Activated CD8-positive, alpha-beta memory T cell treated with anti-CD3 and anti-CD28 coated beads, Interleukin-2, amount 10 ng/mL, durations not matched to agents 7 days and 5 days (primary cell): ENCODE measurements at regions not wholly inside any gene's neighbourhood (a gene's known extent, or its start where the extent isn't known, plus 50 kb on each side); places are given as distances from the start of the nearest gene placed in this dataset.
"Not testable (repeated sequence)": the region's sequence is repeated elsewhere in the genome, so short reads cannot be mapped to it uniquely, and the experiment has no call there.

ENCODE experiments used
- ATAC-seq: fragments of 150-1000 bp; cut with Tn5 transposase; one replicate; pipeline ENCODE4 v1.10.0; 2021; ENCODE audit warnings: moderate library complexity
- CTCF ChIA-PET: fragments of 350-600 bp; sonication (Branson Sonifier 250); formaldehyde crosslinking; loops from one replicate; lab custom pipeline; 2021; ENCODE audit warnings: antibody characterized with exemption; lab: Charles Lee
- DNase-seq: peaks from one replicate; pipeline ENCODE4 v3.0.0-alpha.2; 2020
- H3K27ac Mint-ChIP-seq: one replicate; pipeline ENCODE4 v1.8.0; 2021; ENCODE audit warnings: mild to moderate bottlenecking, mixed read lengths
- H3K27me3 Mint-ChIP-seq: one replicate; pipeline ENCODE4 v1.8.0; 2021; ENCODE audit warnings: mixed read lengths
- H3K36me3 Mint-ChIP-seq: one replicate; pipeline ENCODE4 v1.8.0; 2021; ENCODE audit warnings: mild to moderate bottlenecking, mixed read lengths
- H3K4me1 Mint-ChIP-seq: one replicate; pipeline ENCODE4 v1.8.0; 2021; ENCODE audit warnings: mixed read lengths
- H3K4me3 Mint-ChIP-seq: one replicate; pipeline ENCODE4 v1.8.0; 2021; ENCODE audit warnings: mild to moderate bottlenecking, moderate library complexity, mixed read lengths
- H3K9me3 Mint-ChIP-seq: one replicate; pipeline ENCODE4 v1.8.0; 2022; ENCODE audit warnings: low read depth, mixed read lengths

DNA sequence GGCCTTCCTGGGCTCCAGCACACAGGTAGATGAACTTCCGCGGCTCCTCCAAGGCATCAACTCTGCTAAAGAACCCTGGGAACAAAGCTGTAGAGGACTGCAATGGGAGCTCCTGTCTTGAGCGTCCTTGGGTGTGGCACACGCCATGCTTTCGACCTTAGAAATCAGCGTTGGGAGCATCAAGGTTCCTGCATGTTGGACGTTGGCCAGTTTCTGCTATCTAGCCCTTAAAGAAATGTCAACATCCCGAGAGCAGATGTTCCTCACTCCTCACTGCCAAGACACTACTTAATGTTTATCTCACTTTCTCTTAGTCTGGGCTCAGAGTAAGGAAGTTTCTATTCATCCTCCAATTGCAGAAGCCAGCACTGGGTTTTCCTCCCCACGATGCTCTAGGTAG lies 70.6 kb upstream of the MEDAG start:
- Mint-ChIP-seq H3K4me1 (peaks cover 14% of the 10 kb centered on the region), H3K27me3 (peaks cover 6% of the 10 kb centered on the region), H3K36me3 (no peaks in the 10 kb centered on the region), H3K4me3 (no peak overlapping the region), H3K27ac (no peak overlapping the region), H3K9me3 (no peaks in the 10 kb centered on the region)
- CTCF ChIA-PET = no interaction called here
- ATAC-seq = no peak
- DNase-seq = no peak

DNA sequence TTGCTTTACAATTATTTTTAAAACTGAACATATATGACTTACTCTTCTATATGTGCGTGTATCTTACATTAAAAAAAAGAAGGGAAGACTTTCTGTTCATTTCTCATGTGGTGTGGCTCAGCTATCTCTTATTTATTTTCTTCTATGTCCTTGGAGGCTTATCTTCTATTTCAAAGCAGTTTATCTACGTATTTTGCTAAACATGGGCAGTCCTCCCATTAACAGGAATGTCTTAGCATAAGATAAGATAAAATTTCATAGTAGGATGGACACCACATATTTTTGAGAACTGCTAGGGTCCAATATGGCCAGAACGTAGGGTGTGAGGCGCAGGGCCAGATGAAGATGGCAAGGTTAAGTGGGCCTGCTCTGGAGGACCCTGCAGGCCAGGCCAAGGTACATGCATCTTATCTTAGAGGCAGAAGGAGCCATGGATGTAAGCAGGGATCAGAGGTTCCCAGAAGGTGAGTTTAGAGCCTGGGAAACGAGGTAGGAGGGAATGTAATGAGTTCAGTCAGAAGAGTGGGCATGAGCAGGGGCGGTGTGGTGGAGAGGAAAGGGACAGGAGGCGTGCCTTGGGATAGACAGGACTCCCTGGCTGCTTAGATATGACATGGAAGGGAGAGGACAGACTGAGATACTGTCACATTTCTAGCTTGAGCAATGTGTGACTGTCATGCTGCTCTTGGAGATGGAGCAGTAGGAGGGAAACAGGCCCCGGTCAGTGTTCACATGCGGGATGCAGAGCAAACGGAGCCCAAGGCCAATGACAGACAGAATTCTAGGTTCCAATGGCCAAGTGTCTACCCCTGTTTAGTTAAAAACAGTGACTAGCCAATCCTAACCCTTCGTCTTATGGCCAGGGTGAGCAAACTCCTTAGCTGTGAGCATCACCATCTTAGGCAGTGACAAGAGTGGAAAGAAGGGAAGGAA lies 68.6 kb upstream of the MEDAG start:
- Mint-ChIP-seq H3K36me3 (no peaks in the 10 kb centered on the region), H3K27ac (no peak overlapping the region), H3K9me3 (no peaks in the 10 kb centered on the region), H3K4me3 (no peak overlapping the region), H3K27me3 (peaks cover 6% of the 10 kb centered on the region), H3K4me1 (peaks cover 7% of the 10 kb centered on the region)
- ATAC-seq (no peak), DNase-seq (no peak)
- CTCF ChIA-PET = no interaction called here

DNA sequence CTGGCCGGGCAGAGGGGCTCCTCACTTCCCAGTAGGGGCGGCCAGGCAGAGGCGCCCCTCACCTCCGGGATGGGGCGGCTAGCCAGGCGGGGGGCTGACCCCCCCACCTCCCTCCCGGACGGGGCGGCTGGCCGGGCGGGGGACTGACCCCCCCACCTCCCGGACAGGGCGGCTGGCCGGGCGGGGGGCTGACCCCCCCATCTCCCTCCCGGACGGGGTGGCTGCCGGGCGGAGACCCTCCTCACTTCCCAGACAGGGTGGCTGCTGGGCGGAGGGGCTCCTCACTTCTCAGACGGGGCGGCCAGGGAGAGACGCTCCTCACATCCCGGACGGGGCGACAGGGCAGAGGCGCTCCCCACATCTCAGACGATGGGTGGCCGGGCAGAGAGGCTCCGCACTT lies 66.4 kb upstream of the MEDAG start:
- H3K36me3 Mint-ChIP-seq, H3K27me3 Mint-ChIP-seq, CTCF ChIA-PET, H3K27ac Mint-ChIP-seq, H3K9me3 Mint-ChIP-seq, H3K4me3 Mint-ChIP-seq, H3K4me1 Mint-ChIP-seq, ATAC-seq, DNase-seq: not testable (repeated sequence)

DNA sequence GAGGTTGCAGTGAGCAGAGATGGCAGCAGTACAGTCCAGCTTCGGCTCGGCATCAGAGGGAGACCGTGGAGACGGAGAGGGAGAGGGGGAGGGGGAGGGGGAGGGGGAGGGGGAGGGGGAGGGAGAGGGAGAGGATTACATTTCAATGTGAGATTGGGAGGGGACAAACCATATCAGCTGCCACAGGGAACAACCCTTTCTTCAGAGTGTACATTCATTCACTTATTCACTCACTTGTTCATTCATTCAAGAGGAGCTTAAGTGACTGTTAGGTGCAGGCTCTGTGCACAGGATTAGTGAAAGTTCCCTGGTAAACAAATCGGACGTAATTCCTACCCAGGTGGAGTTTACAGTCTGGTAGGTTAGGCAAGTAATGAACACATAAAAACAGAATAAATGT lies 65.6 kb upstream of the MEDAG start:
- peaks cover 6% of the 10 kb centered on the region for H3K27me3 Mint-ChIP-seq
- no peaks in the 10 kb centered on the region for H3K4me1 Mint-ChIP-seq
- no peak overlapping the region for H3K27ac Mint-ChIP-seq
- H3K9me3 Mint-ChIP-seq = no peaks in the 10 kb centered on the region
- no peak for ATAC-seq
- DNase-seq = no peak
- H3K36me3 Mint-ChIP-seq = no peaks in the 10 kb centered on the region
- CTCF ChIA-PET = interaction anchor here (0.6 kb wide), 1 partner anchor 270 kb away, joined by 3 read pairs; no protein-coding TSS in a partner anchor
- H3K4me3 Mint-ChIP-seq = no peak overlapping the region

DNA sequence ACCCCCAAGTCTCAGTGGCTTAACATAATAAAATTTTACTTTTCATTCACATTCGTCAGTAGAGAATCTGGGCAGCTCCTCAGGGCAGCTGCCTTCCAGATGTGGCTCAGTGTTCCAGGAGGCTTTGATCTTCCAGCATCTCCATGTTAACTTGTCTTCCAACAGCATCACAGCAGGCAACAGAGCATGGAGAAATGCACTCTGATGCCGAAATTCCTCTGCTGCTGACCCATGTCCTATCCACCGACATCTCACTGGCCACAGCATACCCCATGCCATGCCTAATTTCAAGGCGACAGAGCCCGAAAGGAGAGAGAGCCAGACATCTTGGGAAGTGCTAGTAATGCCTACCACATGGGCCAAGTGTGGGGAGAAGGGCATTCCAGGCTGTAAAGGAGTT lies 64.9 kb upstream of the MEDAG start:
- ATAC-seq (no peak), DNase-seq (no peak)
- H3K36me3 Mint-ChIP-seq = no peaks in the 10 kb centered on the region
- no peaks in the 10 kb centered on the region for H3K9me3 Mint-ChIP-seq
- CTCF ChIA-PET = interaction anchor here (0.6 kb wide), 1 partner anchor 270 kb away, joined by 3 read pairs; no protein-coding TSS in a partner anchor
- no peak overlapping the region for H3K27ac Mint-ChIP-seq
- H3K27me3 Mint-ChIP-seq = peaks cover 6% of the 10 kb centered on the region
- H3K4me3 Mint-ChIP-seq = no peak overlapping the region
- H3K4me1 Mint-ChIP-seq = peaks cover under 1% of the 10 kb centered on the region

DNA sequence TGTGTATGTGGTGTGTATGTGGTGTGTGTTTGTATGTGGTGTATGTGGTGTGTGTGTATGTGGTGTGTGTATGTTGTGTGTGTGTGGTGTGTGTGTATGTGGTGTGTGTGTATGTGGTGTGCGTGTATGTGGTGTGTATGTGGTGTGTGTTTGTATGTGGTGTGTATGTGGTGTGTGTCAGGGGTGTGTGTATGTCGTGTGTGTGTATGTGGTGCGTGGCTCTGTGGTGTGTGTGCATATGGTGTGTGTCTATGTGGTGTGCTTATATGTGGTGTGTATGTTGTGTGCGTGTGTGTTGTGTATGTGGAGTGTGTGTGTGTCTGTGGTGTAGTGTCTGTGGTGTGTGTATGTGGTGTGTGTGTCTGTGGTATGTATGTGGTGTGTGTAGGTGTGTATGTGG lies 62.5 kb upstream of the MEDAG start:
- no peaks in the 10 kb centered on the region for H3K36me3 Mint-ChIP-seq
- H3K4me3 Mint-ChIP-seq = no peak overlapping the region
- H3K4me1 Mint-ChIP-seq = peaks cover 14% of the 10 kb centered on the region

DNA sequence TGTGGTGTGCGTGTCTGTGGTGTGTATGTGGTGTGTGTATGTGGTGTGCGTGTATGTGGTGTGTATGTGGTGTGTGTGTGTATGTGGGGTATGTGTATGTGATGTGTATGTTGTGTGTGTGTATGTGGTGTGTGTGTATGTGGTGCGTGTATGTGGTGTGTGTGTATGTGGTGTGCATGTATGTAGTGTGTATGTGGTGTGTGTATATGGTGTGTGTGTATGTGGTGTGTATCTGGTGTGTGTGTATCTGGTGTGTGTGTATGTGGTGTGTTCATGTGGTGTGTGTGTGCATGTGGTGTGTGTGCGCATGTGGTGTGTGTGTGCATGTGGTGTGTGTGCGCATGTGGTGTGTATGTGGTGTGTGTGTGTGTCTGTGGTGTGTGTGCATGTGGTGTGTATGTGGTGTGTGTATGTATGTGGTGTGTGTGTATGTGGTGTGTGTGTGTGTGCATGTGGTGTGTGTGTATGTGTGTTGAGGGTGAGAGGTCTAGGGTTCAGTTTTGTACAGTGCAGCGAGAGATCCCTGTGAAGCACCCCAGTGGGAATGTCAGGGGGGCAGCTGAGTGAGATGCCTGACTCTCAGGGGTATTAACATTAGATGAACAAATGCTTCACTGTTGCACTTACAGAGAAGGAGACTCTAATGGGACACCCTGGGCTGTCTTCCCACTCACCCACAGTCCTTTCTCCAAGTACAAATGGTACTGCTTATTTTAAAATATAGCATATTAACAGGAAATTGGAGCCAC lies 61.3 kb upstream of the MEDAG start:
- CTCF ChIA-PET = no interaction called here
- Mint-ChIP-seq H3K27ac (no peak overlapping the region), H3K4me1 (peaks cover 14% of the 10 kb centered on the region), H3K9me3 (no peaks in the 10 kb centered on the region), H3K27me3 (peaks cover 3% of the 10 kb centered on the region), H3K36me3 (no peaks in the 10 kb centered on the region), H3K4me3 (no peak overlapping the region)
- DNase-seq = no peak
- peak; percentile 38 for ATAC-seq

More for the DNA sequence above, 62.5 kb upstream of the MEDAG start:
- DNase-seq (no peak), ATAC-seq (no peak)
- Mint-ChIP-seq H3K9me3 (no peaks in the 10 kb centered on the region), H3K27ac (no peak overlapping the region), H3K27me3 (no peaks in the 10 kb centered on the region)
- CTCF ChIA-PET = no interaction called here

DNA sequence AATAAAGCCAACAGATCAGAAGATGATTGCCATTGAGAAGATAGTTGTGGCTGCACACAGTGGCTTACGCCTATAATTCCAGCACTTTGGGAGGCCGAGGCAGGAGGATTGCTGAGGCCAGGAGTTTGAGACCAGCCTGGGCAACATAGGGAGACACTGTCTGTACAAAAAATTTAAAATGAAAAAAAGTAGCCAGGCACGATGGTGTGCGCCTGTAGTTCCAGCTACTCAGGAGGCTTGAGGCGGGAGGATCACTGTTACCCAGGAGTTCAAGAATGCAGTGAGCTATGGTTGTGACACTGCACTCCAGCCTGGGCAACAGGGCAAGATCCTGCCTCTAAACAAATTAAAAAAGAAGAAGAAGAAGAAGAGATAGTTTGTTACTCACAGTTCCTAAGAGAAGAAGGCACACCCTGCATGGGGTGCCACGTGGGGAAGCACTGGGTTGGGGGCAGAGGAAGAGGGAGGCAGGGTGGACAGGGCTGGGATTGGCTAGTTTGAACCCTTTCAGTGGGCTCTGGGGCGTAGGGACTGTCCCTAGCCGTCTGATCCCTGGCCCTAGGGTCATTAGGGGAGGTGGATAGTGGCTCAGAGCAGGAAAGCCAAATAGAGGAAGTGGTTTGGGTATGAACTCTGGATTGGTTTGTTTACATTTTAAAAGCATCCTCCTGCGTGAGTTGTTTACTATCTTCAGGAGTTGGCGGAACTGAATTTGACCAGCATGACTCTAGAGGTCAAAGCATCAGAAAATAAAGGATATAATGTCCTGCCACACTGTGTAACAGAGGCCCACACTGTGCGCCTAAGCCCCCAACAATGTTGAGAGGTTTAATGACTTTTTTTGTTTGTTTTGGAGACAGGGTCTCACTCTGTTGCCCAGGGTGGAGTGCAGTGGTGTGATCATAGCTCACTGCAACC lies 60.5 kb upstream of the MEDAG start:
- Mint-ChIP-seq H3K27me3 (peaks cover 7% of the 10 kb centered on the region), H3K9me3 (no peaks in the 10 kb centered on the region), H3K4me3 (no peak overlapping the region), H3K4me1 (peaks cover 14% of the 10 kb centered on the region), H3K27ac (no peak overlapping the region), H3K36me3 (peaks cover 3% of the 10 kb centered on the region)
- CTCF ChIA-PET = no interaction called here
- ATAC-seq (peak; percentile 35), DNase-seq (no peak)

DNA sequence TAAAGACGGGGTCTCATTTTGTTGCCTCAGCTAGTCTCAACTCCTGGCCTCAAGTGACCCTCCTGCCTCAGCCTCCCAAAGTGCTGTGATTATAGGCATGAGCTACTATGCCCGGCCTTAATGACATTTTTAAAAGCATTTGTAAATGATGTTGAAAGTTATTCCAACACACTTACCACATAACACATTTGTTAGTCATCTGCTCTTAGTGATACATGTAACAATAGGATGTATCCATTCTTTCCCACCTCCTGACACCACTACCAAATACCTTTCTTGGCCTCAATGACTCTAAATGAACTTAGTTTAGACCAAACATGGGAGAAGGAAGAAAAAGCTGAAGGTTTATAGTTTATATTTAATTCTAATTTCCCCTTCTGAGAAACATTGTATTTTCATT lies 59.8 kb upstream of the MEDAG start:
- Mint-ChIP-seq H3K4me3 (no peak overlapping the region), H3K27ac (no peak overlapping the region), H3K36me3 (peaks cover 3% of the 10 kb centered on the region), H3K4me1 (peaks cover 14% of the 10 kb centered on the region), H3K9me3 (no peaks in the 10 kb centered on the region), H3K27me3 (peaks cover 14% of the 10 kb centered on the region)
- ATAC-seq (no peak), DNase-seq (no peak)
- CTCF ChIA-PET = no interaction called here

DNA sequence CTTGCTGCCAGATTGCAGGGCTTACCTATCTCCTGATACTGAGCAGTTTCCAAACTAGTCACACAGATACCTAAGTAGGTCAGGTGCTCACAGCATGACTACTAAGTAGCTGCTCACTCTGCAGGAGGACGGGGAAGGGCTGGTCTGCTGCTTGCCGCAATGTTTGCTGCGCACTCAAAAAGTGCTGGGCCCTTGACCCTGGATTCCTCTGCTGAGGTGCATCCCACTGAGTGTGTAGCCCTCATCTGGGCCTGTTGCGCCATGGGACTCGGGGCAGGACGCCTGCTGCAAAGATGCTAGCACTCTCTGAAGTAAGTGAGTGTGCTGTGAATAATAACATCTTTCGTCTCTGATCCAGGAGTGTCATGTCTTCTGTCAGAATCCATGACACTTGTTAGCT lies 59.2 kb upstream of the MEDAG start:
- peaks cover 3% of the 10 kb centered on the region for H3K36me3 Mint-ChIP-seq
- ATAC-seq = no peak
- H3K4me3 Mint-ChIP-seq = no peak overlapping the region
- H3K27ac Mint-ChIP-seq = no peak overlapping the region
- H3K9me3 Mint-ChIP-seq = no peaks in the 10 kb centered on the region
- H3K27me3 Mint-ChIP-seq = peaks cover 16% of the 10 kb centered on the region
- no peak for DNase-seq
- CTCF ChIA-PET = no interaction called here
- peaks cover 14% of the 10 kb centered on the region for H3K4me1 Mint-ChIP-seq

DNA sequence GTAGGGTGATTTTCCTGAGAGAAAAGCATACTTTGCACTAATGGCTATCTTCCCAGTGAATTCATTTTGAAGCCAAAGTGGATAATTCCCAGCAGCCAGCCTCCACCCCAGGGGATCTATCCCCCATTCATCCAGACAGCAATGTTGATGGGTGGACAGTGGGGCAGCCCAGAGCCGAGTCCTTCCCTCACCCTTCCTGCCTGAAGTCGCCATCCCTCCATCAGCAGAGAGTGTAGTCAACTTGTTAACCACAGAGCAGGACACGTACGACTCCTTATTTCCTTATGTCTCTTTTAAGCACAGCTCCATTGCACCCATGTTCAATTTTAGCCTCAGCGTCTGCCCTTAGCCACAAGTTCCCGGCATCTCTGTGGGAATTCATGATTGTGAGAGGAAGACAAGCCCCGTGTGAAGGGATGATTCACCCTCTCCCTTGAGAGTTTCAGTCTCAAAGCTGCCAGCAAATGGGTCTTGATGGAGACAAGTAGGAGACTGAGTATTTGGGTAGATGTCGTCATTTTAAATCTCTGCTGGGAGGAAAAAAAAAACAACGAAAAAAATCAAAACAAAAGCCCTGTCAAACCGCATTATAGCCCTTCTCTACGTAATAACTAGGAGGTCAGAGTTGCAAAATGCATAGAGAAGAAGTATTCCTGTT lies 58.3 kb upstream of the MEDAG start:
- no peaks in the 10 kb centered on the region for H3K9me3 Mint-ChIP-seq
- peaks cover 3% of the 10 kb centered on the region for H3K36me3 Mint-ChIP-seq
- CTCF ChIA-PET = interaction anchor here (0.6 kb wide), 1 partner anchor 197 kb away, joined by 3 read pairs; no protein-coding TSS in a partner anchor
- H3K4me3 Mint-ChIP-seq = no peak overlapping the region
- ATAC-seq = no peak
- no peak for DNase-seq
- peaks cover 21% of the 10 kb centered on the region for H3K27me3 Mint-ChIP-seq
- H3K27ac Mint-ChIP-seq = no peak overlapping the region
- peaks cover 14% of the 10 kb centered on the region for H3K4me1 Mint-ChIP-seq

DNA sequence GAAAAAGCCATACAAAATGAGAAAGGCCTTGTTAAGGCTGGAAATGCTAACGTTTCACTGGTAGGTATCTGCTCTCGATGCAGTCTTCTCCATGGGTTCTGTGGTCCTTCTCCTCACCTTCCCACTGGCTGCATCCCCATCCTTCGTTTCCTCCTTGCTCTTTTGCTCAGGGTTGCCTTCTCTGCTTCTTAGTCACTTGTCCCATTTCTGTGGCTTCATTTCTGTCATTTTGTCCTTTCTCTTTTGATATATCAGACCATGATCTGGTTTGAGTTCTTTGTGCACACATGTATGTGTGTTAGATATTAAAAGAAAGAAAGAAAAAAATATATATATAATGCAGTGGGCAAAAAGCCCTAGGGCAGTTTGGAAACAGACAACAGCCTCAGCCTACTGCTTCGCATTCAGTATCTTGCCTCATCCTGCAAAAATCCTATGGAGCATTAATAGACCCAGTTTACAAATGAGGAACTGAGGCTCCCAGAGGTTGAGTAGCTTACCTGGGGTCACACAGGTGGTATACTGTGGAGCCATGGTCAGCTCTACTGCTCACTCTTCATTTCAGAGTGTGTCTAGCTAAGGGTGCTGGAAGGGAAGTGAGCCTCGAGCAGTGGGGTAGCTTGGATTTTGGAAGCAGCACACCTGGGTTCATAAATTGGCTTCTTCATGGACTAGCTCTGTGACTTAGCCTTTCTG lies 57.6 kb upstream of the MEDAG start:
- ATAC-seq = no peak
- Mint-ChIP-seq H3K27ac (no peak overlapping the region), H3K9me3 (no peaks in the 10 kb centered on the region), H3K27me3 (peaks cover 22% of the 10 kb centered on the region), H3K4me1 (peaks cover 14% of the 10 kb centered on the region), H3K4me3 (no peak overlapping the region), H3K36me3 (peaks cover 3% of the 10 kb centered on the region)
- CTCF ChIA-PET = interaction anchor here (1.8 kb wide), 1 partner anchor 17 kb away, joined by 7 read pairs; no protein-coding TSS in a partner anchor
- DNase-seq = no peak
